ENCODE measurements at regions not wholly inside any gene's neighbourhood (a gene's known extent, or its start where the extent isn't known, plus 50 kb on each side); places are given as distances from the start of the nearest gene placed in this dataset.

GRCh38 chrX:128464116-128464515 lies 411.9 kb upstream of the ACTRT1 start:
- TF ChIP-seq CTCF (conservative IDR thresholded peaks at IDR 0.05; ENCODE audit: low read depth, low read length) (no peak), EZH2phosphoT487 (IDR thresholded peaks at IDR 0.05; ENCODE audit: borderline replicate concordance, low read length) (no peak)
